NCI-H524 treated with DMSO at 0.1 percent for 48 hours (cell line): ENCODE measurements at regions not wholly inside any gene's neighbourhood (a gene's known extent, or its start where the extent isn't known, plus 50 kb on each side); places are given as distances from the start of the nearest gene placed in this dataset.

Experiments used
- DNase-seq: peaks from one replicate; lab custom pipeline; 2025; lab: John Stamatoyannopoulos, UW

- DNase-seq: no peak
These were observed 419.8 kb downstream of the COG6 start for GRCh38 chr13:40075281-40075680.

- no peak for DNase-seq
These were observed 421.4 kb downstream of the COG6 start for GRCh38 chr13:40076765-40077362.

GRCh38 chr13:40077396-40078027 lies 422.1 kb downstream of the COG6 start:
- DNase-seq: no peak

- no peak for DNase-seq
These were observed 424.3 kb downstream of the COG6 start for GRCh38 chr13:40079721-40080120.

- no peak for DNase-seq
These were observed 425.2 kb downstream of the COG6 start for GRCh38 chr13:40080676-40081075.

GRCh38 chr13:40082639-40083038 lies 427.2 kb downstream of the COG6 start:
- no peak for DNase-seq

GRCh38 chr13:40083841-40084240 lies 428.4 kb downstream of the COG6 start:
- no peak for DNase-seq

GRCh38 chr13:40084934-40085333 lies 429.5 kb downstream of the COG6 start:
- DNase-seq: no peak

GRCh38 chr13:40087091-40088002 lies 431.9 kb downstream of the COG6 start:
- DNase-seq: peak; percentile 55

GRCh38 chr13:40094056-40094455 lies 438.6 kb downstream of the COG6 start:
- DNase-seq: no peak

- DNase-seq: no peak
These were observed 440.4 kb downstream of the COG6 start for GRCh38 chr13:40095695-40096356.

- peak; percentile 79 for DNase-seq
These were observed 441.0 kb downstream of the COG6 start for GRCh38 chr13:40096357-40096901.

GRCh38 chr13:40098246-40098645 lies 442.8 kb downstream of the COG6 start:
- DNase-seq: no peak

- DNase-seq: no peak
These were observed 446.4 kb downstream of the COG6 start for GRCh38 chr13:40101708-40102359.

- DNase-seq: no peak
These were observed 446.9 kb downstream of the COG6 start for GRCh38 chr13:40102360-40102727.

- DNase-seq: no peak
These were observed 447.4 kb downstream of the COG6 start for GRCh38 chr13:40102854-40103253.

- no peak for DNase-seq
These were observed 448.4 kb downstream of the COG6 start for GRCh38 chr13:40103864-40104263.

- no peak for DNase-seq
These were observed 449.8 kb downstream of the COG6 start for GRCh38 chr13:40105231-40105630.

- DNase-seq: no peak
These were observed 453.9 kb downstream of the COG6 start for GRCh38 chr13:40109351-40109844.

GRCh38 chr13:40113643-40114304 lies 458.3 kb downstream of the COG6 start:
- DNase-seq: no peak

- no peak for DNase-seq
These were observed 458.9 kb downstream of the COG6 start for GRCh38 chr13:40114305-40114896.
